Lower lobe of right lung (tissue), 2 donors: ENCODE measurements at regions not wholly inside any gene's neighbourhood (a gene's known extent, or its start where the extent isn't known, plus 50 kb on each side); places are given as distances from the start of the nearest gene placed in this dataset.

ENCODE experiments used
- ATAC-seq, 2 donors: fragments of 200-7000 bp; cut with Tn5 transposase; one replicate each; pipeline ENCODE4 v1.9.1; 2020 to 2022; ENCODE audit warnings: mild to moderate bottlenecking in 2 of 2, moderate library complexity in 2 of 2
- DNase-seq: peaks from one replicate; pipeline ENCODE4 v3.0.0-alpha.2; 2020
- H3K27ac ChIP-seq: fragments of 200-600 bp; one replicate; pipeline ENCODE4 v1.8.0; 2022
- H3K27me3 ChIP-seq: fragments of 200-600 bp; one replicate; pipeline ENCODE4 v1.8.0; 2022; ENCODE audit warnings: low read depth
- H3K36me3 ChIP-seq: fragments of 200-600 bp; one replicate; pipeline ENCODE4 v1.8.0; 2022; ENCODE audit warnings: mild to moderate bottlenecking
- H3K4me1 ChIP-seq: fragments of 200-600 bp; one replicate; pipeline ENCODE4 v1.8.0; 2022
- H3K4me3 ChIP-seq: fragments of 200-600 bp; one replicate; pipeline ENCODE4 v1.8.0; 2022; ENCODE audit warnings: mild to moderate bottlenecking
- H3K9me3 ChIP-seq: fragments of 200-600 bp; one replicate; pipeline ENCODE4 v1.8.0; 2022
- CTCF ChIP-seq: fragments of 200-600 bp; IDR thresholded peaks from one replicate; pipeline ENCODE4 v1.8.0; 2022; ENCODE audit warnings: antibody characterized with exemption, mild to moderate bottlenecking
- intact Hi-C: fragments of 100-400 bp; cut with DNase I; formaldehyde crosslinking; loops from one replicate; pipeline ENCODE4 v1.11.0; 2022
- donor health status: DM: no; HTN: yes; CAD: no; lungs with severe emphysema.

GRCh38 chr22:47420211-47420610 lies 657.8 kb downstream of the TBC1D22A start:
- no peaks in the 10 kb centered on the region for H3K36me3 ChIP-seq
- no peak overlapping the region for H3K27ac ChIP-seq
- H3K9me3 ChIP-seq = no peaks in the 10 kb centered on the region
- ATAC-seq = no peak
- intact Hi-C loops = no loop called here
- no peaks in the 10 kb centered on the region for H3K27me3 ChIP-seq
- no peaks in the 10 kb centered on the region for H3K4me1 ChIP-seq
- no peak for TF ChIP-seq CTCF
- H3K4me3 ChIP-seq = no peak overlapping the region
- no peak for DNase-seq

GRCh38 chr22:47419239-47419638 lies 656.8 kb downstream of the TBC1D22A start:
- DNase-seq = no peak
- no peak overlapping the region for H3K27ac ChIP-seq
- no peaks in the 10 kb centered on the region for H3K36me3 ChIP-seq

GRCh38 chr22:47417699-47418098 lies 655.2 kb downstream of the TBC1D22A start:
- TF ChIP-seq CTCF = no peak
- no peaks in the 10 kb centered on the region for H3K36me3 ChIP-seq
- DNase-seq = no peak

More at GRCh38 chr22:47419239-47419638, 656.8 kb downstream of the TBC1D22A start:
- H3K9me3 ChIP-seq = no peaks in the 10 kb centered on the region
- no peak for ATAC-seq
- H3K27me3 ChIP-seq = no peaks in the 10 kb centered on the region
- H3K4me1 ChIP-seq = no peaks in the 10 kb centered on the region
- no peak for TF ChIP-seq CTCF
- H3K4me3 ChIP-seq = no peak overlapping the region
- intact Hi-C loops = no loop called here

GRCh38 chr22:47411006-47411405 lies 648.6 kb downstream of the TBC1D22A start:
- DNase-seq = no peak
- intact Hi-C loops = no loop called here
- no peak for TF ChIP-seq CTCF

More at GRCh38 chr22:47417699-47418098, 655.2 kb downstream of the TBC1D22A start:
- Histone ChIP-seq H3K9me3 (no peaks in the 10 kb centered on the region), H3K27me3 (no peaks in the 10 kb centered on the region), H3K4me1 (no peaks in the 10 kb centered on the region), H3K27ac (no peak overlapping the region), H3K4me3 (no peak overlapping the region)
- no peak for ATAC-seq
- intact Hi-C loops = no loop called here

GRCh38 chr22:47409539-47410275 lies 647.3 kb downstream of the TBC1D22A start:
- Histone ChIP-seq H3K4me3 (no peak overlapping the region), H3K36me3 (no peaks in the 10 kb centered on the region), H3K27me3 (peaks cover 18% of the 10 kb centered on the region), H3K9me3 (no peaks in the 10 kb centered on the region), H3K4me1 (no peaks in the 10 kb centered on the region), H3K27ac (no peak overlapping the region)
- DNase-seq = no peak
- TF ChIP-seq CTCF = no peak
- no peak for ATAC-seq
- intact Hi-C loops = no loop called here

More at GRCh38 chr22:47411006-47411405, 648.6 kb downstream of the TBC1D22A start:
- no peaks in the 10 kb centered on the region for H3K36me3 ChIP-seq
- no peak overlapping the region for H3K4me3 ChIP-seq
- H3K9me3 ChIP-seq = no peaks in the 10 kb centered on the region
- no peak for ATAC-seq
- peaks cover 18% of the 10 kb centered on the region for H3K27me3 ChIP-seq
- no peak overlapping the region for H3K27ac ChIP-seq
- H3K4me1 ChIP-seq = no peaks in the 10 kb centered on the region
